ENCODE measurements at regions not wholly inside any gene's neighbourhood (a gene's known extent, or its start where the extent isn't known, plus 50 kb on each side); places are given as distances from the start of the nearest gene placed in this dataset.

DNA sequence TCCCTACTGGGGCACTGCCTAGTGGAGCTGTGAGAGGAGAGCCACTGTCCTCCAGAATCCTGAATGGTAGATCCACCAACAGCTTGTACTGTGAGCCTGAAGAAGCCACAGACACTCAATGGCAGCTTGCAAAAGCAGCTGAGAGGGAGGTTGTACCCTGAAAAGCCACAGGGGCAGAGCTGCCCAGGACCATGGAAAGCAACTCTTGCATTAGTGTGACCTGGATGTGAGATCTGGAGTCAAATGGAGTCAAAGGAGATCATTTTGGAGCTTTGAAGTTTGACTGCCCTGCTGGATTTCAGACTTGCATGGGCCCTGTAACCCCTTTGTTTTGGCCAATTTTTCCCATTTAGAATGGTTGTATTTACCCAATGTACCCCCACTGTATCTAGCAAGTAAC lies 871.4 kb upstream of the PRMT6 start:
- no peaks in the 10 kb centered on the region for H3K9me3 ChIP-seq (ENCODE audit: control insufficient read depth, insufficient read depth, low read depth, low read length)
- H3K27me3 ChIP-seq (ENCODE audit: control insufficient read depth, insufficient read depth, low read length): no peaks in the 10 kb centered on the region
- in situ Hi-C loops (cut with HindIII; ENCODE audit: low pct_unique_long_range_greater_than_20kb, low sequenced_read_pairs) (no loop called here), intact Hi-C loops (cut with micrococcal nuclease; ENCODE audit: unreplicated experiment) (no loop called here)
- no peaks in the 10 kb centered on the region for H3K36me3 ChIP-seq (ENCODE audit: control insufficient read depth, insufficient read depth, low read length)
- ChIA-PET CTCF (no interaction called here), POLR2A (no interaction called here)
- no peak for ATAC-seq
- no peak for DNase-seq (ENCODE audit: low read depth, low spot score)
- H3K27ac ChIP-seq (ENCODE audit: low read length): no peak overlapping the region
- no peak overlapping the region for H3K4me3 ChIP-seq (ENCODE audit: low read depth in 2 of 2, low read length in 2 of 2)
- TF ChIP-seq, protein P1, sequence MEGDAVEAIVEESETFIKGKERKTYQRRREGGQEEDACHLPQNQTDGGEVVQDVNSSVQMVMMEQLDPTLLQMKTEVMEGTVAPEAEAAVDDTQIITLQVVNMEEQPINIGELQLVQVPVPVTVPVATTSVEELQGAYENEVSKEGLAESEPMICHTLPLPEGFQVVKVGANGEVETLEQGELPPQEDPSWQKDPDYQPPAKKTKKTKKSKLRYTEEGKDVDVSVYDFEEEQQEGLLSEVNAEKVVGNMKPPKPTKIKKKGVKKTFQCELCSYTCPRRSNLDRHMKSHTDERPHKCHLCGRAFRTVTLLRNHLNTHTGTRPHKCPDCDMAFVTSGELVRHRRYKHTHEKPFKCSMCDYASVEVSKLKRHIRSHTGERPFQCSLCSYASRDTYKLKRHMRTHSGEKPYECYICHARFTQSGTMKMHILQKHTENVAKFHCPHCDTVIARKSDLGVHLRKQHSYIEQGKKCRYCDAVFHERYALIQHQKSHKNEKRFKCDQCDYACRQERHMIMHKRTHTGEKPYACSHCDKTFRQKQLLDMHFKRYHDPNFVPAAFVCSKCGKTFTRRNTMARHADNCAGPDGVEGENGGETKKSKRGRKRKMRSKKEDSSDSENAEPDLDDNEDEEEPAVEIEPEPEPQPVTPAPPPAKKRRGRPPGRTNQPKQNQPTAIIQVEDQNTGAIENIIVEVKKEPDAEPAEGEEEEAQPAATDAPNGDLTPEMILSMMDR (IDR thresholded peaks at IDR 0.05): no peak
- TF ChIP-seq TCF7L2 (IDR thresholded peaks at IDR 0.05; ENCODE audit: low read depth, low read length): no peak
- TF ChIP-seq, protein P2, sequence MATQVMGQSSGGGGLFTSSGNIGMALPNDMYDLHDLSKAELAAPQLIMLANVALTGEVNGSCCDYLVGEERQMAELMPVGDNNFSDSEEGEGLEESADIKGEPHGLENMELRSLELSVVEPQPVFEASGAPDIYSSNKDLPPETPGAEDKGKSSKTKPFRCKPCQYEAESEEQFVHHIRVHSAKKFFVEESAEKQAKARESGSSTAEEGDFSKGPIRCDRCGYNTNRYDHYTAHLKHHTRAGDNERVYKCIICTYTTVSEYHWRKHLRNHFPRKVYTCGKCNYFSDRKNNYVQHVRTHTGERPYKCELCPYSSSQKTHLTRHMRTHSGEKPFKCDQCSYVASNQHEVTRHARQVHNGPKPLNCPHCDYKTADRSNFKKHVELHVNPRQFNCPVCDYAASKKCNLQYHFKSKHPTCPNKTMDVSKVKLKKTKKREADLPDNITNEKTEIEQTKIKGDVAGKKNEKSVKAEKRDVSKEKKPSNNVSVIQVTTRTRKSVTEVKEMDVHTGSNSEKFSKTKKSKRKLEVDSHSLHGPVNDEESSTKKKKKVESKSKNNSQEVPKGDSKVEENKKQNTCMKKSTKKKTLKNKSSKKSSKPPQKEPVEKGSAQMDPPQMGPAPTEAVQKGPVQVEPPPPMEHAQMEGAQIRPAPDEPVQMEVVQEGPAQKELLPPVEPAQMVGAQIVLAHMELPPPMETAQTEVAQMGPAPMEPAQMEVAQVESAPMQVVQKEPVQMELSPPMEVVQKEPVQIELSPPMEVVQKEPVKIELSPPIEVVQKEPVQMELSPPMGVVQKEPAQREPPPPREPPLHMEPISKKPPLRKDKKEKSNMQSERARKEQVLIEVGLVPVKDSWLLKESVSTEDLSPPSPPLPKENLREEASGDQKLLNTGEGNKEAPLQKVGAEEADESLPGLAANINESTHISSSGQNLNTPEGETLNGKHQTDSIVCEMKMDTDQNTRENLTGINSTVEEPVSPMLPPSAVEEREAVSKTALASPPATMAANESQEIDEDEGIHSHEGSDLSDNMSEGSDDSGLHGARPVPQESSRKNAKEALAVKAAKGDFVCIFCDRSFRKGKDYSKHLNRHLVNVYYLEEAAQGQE (IDR thresholded peaks at IDR 0.05; ENCODE audit: insufficient read depth in 1 of 2, low read depth in 2 of 2, low read length in 1 of 2): no peak
- no peak for TF ChIP-seq POLR2AphosphoS5 (IDR thresholded peaks at IDR 0.05; ENCODE audit: low read depth, low read length)
- no peak for TF ChIP-seq SIN3A (IDR thresholded peaks at IDR 0.05; ENCODE audit: borderline replicate concordance, insufficient read depth, low read depth, low read length)
- no TSS peak for BruUV-seq (replicated peaks)
- H3K4me1 ChIP-seq (ENCODE audit: control insufficient read depth, insufficient read depth, low read length): no peaks in the 10 kb centered on the region

DNA sequence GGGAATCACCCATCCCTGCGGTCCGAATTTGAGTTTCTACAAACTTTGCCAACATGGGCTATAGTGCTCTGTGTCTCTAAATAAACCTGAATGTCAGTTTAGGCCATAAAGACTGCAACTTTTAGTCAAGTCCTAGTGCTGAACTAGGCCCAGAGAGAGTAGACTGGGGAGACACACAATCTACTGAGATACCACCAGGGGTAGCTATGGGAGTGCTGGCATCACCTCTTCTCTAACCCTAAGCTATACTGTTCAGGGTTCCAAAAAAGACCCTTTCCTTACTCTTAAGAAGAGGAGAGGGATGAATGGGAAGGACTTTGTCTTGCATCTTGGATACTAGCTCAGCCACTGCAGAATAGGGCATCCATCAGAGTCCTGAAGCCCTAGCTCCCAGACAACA lies 866.7 kb upstream of the PRMT6 start:
- no TSS peak for BruUV-seq (replicated peaks)
- TF ChIP-seq, protein P2 (IDR thresholded peaks at IDR 0.05; ENCODE audit: insufficient read depth in 1 of 2, low read depth in 2 of 2, low read length in 1 of 2): no peak
- TF ChIP-seq, protein P1 (IDR thresholded peaks at IDR 0.05): no peak
- TF ChIP-seq SIN3A (IDR thresholded peaks at IDR 0.05; ENCODE audit: borderline replicate concordance, insufficient read depth, low read depth, low read length): no peak
- no peak for TF ChIP-seq POLR2AphosphoS5 (IDR thresholded peaks at IDR 0.05; ENCODE audit: low read depth, low read length)
- no peak for TF ChIP-seq TCF7L2 (IDR thresholded peaks at IDR 0.05; ENCODE audit: low read depth, low read length)
- Histone ChIP-seq H3K4me1 (ENCODE audit: control insufficient read depth, insufficient read depth, low read length) (no peaks in the 10 kb centered on the region), H3K36me3 (ENCODE audit: control insufficient read depth, insufficient read depth, low read length) (no peaks in the 10 kb centered on the region), H3K4me3 (ENCODE audit: low read depth in 2 of 2, low read length in 2 of 2) (no peak overlapping the region), H3K27me3 (ENCODE audit: control insufficient read depth, insufficient read depth, low read length) (no peaks in the 10 kb centered on the region), H3K9me3 (ENCODE audit: control insufficient read depth, insufficient read depth, low read depth, low read length) (no peaks in the 10 kb centered on the region), H3K27ac (ENCODE audit: low read length) (no peak overlapping the region)
- ATAC-seq: no peak
- in situ Hi-C loops (cut with HindIII; ENCODE audit: low pct_unique_long_range_greater_than_20kb, low sequenced_read_pairs): no loop called here
- DNase-seq (ENCODE audit: low read depth, low spot score): no peak
- ChIA-PET POLR2A (no interaction called here), CTCF (no interaction called here)
- intact Hi-C loops (cut with micrococcal nuclease; ENCODE audit: unreplicated experiment): no loop called here

All from Panc1 (cell line).